ENCODE measurements at regions not wholly inside any gene's neighbourhood (a gene's known extent, or its start where the extent isn't known, plus 50 kb on each side); places are given as distances from the start of the nearest gene placed in this dataset.

DNA sequence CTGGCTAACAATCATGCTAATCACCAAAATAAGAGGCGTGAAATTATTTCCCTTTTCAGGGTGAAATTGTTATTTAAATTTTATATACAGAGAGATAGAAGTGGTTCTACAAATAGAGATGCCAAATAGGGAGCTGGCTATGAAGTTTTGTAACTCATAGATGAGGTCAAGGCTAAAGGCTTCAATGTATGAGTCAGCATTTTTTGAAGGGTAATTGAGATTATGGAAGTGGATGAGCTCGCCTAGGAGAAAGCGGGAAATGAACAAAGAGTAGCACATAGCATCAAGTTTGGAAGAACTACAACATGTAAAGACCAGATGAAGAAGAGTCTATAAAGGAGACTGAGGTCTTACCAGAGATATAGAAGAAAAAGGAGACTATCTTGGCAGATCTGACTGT, 838.1 kb downstream of the DNAJB9 start:
- TF ChIP-seq, protein P1, sequence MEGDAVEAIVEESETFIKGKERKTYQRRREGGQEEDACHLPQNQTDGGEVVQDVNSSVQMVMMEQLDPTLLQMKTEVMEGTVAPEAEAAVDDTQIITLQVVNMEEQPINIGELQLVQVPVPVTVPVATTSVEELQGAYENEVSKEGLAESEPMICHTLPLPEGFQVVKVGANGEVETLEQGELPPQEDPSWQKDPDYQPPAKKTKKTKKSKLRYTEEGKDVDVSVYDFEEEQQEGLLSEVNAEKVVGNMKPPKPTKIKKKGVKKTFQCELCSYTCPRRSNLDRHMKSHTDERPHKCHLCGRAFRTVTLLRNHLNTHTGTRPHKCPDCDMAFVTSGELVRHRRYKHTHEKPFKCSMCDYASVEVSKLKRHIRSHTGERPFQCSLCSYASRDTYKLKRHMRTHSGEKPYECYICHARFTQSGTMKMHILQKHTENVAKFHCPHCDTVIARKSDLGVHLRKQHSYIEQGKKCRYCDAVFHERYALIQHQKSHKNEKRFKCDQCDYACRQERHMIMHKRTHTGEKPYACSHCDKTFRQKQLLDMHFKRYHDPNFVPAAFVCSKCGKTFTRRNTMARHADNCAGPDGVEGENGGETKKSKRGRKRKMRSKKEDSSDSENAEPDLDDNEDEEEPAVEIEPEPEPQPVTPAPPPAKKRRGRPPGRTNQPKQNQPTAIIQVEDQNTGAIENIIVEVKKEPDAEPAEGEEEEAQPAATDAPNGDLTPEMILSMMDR (IDR thresholded peaks at IDR 0.05) = no peak
- TF ChIP-seq POLR2A (IDR thresholded peaks at IDR 0.05) = no peak

All from body of pancreas (tissue), 4 donors.